Hepatocyte (in vitro differentiated cells): ENCODE measurements at regions not wholly inside any gene's neighbourhood (a gene's known extent, or its start where the extent isn't known, plus 50 kb on each side); places are given as distances from the start of the nearest gene placed in this dataset.

Experiments used
- DNase-seq: peaks from one replicate; pipeline ENCODE4 v3.0.0-alpha.2; 2016; ENCODE audit warnings: low spot score
- H2AFZ ChIP-seq: fragments of 200-600 bp; sonication (generic); 2 replicates; pipeline ENCODE4 v1.6.0; 2016; ENCODE audit warnings: antibody characterized with exemption, mild to moderate bottlenecking
- H3K27ac ChIP-seq: fragments of 200-600 bp; sonication (generic); 2 replicates; pipeline ENCODE4 v1.5.1; 2016; ENCODE audit warnings: mild to moderate bottlenecking
- H3K27me3 ChIP-seq: fragments of 200-600 bp; sonication (generic); 2 replicates; pipeline ENCODE4 v1.6.1; 2016
- H3K36me3 ChIP-seq: fragments of 200-600 bp; sonication (generic); replicated peaks from 2 replicates; pipeline ENCODE4 v1.5.1; 2016; ENCODE audit warnings: low read depth; ENCODE audit not compliant: insufficient read depth
- H3K4me1 ChIP-seq: fragments of 200-600 bp; sonication (generic); 2 replicates; pipeline ENCODE4 v1.5.1; 2016; ENCODE audit warnings: mild to moderate bottlenecking, moderate library complexity; ENCODE audit not compliant: insufficient read depth
- H3K4me2 ChIP-seq: fragments of 200-600 bp; sonication (generic); 2 replicates; pipeline ENCODE4 v1.6.0; 2016
- H3K4me3 ChIP-seq: fragments of 200-600 bp; sonication (generic); 2 replicates; pipeline ENCODE4 v1.5.1; 2016; ENCODE audit warnings: mild to moderate bottlenecking
- H3K79me2 ChIP-seq: fragments of 200-600 bp; sonication (generic); 2 replicates; pipeline ENCODE4 v1.6.0; 2017; ENCODE audit warnings: mild to moderate bottlenecking
- H3K9me2 ChIP-seq: fragments of 200-600 bp; sonication (generic); replicated peaks from 2 replicates; pipeline ENCODE4 v1.6.0; 2017; ENCODE audit warnings: mild to moderate bottlenecking; ENCODE audit not compliant: insufficient read depth
- H3K9me3 ChIP-seq: fragments of 200-600 bp; sonication (generic); 2 replicates; pipeline ENCODE4 v1.5.1; 2016; ENCODE audit warnings: low read depth, mild to moderate bottlenecking
- H4K20me1 ChIP-seq: fragments of 200-600 bp; sonication (generic); 2 replicates; pipeline ENCODE4 v1.6.0; 2016; ENCODE audit warnings: mild to moderate bottlenecking; ENCODE audit not compliant: insufficient read depth, poor library complexity, severe bottlenecking
- EZH2 ChIP-seq: fragments of 200-600 bp; sonication (generic); IDR thresholded peaks from 2 replicates; pipeline ENCODE4 v1.6.1; 2016; ENCODE audit warnings: antibody characterized with exemption, mild to moderate bottlenecking, borderline replicate concordance
- EZH2phosphoT487 ChIP-seq: fragments of 200-600 bp; sonication (generic); IDR thresholded peaks from one replicate; pipeline ENCODE4 v1.6.1; 2018; ENCODE audit warnings: antibody characterized with exemption, mild to moderate bottlenecking, low read depth, moderate library complexity; ENCODE audit not compliant: unreplicated experiment, severe bottlenecking
- WGBS: methylation state at CpG from one replicate; pipeline ENCODE4 v1.1.6; 2016; ENCODE audit warnings: low lambda C conversion rate; ENCODE audit errors: missing lambda C conversion rate; 5-methylcytosine and 5-hydroxymethylcytosine counted together
- TF ChIP-seq, protein P1 (sequence below): fragments of 200-600 bp; sonication (generic); IDR thresholded peaks from 2 replicates; pipeline ENCODE4 v1.5.1; 2016; ENCODE audit warnings: antibody characterized with exemption, mild to moderate bottlenecking; ENCODE audit not compliant: poor library complexity

DNA sequence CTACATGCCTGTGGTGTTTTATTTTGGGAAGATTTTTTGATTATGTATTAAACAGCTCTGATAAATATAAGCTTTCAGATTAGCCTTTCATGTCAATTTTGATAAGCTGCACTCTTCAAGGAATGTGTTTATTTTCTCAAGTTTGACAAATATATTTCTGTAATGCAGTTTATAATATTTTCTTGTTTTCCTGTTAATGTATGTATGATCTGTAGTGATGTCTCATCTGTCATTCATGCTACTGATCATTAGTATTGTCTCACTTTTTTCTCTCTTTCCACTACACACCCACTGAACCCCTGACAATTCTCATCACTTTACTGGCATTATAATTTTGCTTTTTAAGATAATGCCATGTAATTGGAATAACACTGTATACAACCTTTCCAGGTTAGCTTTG lies 100.9 kb downstream of the TMEM18 start:
- Histone ChIP-seq H3K4me1 (no peaks in the 10 kb centered on the region), H3K9me2 (no peaks in the 10 kb centered on the region)

DNA sequence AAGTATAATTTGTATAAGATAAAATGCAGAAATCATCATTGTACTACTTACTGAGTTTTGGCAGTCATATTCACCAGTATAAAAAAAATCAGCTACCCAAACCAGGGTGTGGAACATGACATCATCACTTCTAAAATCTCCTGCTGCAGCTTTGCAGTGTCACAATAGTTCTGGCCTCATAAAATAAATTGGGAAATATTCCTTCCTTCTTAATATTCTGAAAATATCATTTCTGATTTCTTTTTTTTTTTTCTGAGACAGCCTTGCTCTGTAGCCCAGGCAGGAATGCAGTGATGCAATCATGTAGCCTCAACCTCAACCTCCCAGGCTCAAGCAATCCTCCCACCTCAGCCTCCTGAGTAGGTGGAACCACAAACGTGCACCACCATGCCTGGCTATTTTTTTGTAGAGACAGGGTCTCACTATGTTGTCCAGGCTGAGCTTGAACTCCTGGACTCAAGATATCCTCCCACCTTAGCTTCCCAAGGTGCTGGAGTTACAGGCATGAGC lies 101.4 kb downstream of the TMEM18 start:
- TF ChIP-seq, protein P1, sequence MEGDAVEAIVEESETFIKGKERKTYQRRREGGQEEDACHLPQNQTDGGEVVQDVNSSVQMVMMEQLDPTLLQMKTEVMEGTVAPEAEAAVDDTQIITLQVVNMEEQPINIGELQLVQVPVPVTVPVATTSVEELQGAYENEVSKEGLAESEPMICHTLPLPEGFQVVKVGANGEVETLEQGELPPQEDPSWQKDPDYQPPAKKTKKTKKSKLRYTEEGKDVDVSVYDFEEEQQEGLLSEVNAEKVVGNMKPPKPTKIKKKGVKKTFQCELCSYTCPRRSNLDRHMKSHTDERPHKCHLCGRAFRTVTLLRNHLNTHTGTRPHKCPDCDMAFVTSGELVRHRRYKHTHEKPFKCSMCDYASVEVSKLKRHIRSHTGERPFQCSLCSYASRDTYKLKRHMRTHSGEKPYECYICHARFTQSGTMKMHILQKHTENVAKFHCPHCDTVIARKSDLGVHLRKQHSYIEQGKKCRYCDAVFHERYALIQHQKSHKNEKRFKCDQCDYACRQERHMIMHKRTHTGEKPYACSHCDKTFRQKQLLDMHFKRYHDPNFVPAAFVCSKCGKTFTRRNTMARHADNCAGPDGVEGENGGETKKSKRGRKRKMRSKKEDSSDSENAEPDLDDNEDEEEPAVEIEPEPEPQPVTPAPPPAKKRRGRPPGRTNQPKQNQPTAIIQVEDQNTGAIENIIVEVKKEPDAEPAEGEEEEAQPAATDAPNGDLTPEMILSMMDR = no peak
- TF ChIP-seq EZH2 (no peak), EZH2phosphoT487 (no peak)
- H3K9me2 ChIP-seq = no peaks in the 10 kb centered on the region
- H3K4me1 ChIP-seq = no peaks in the 10 kb centered on the region
- H3K27me3 ChIP-seq = no peaks in the 10 kb centered on the region
- no peaks in the 10 kb centered on the region for H3K9me3 ChIP-seq
- no peak overlapping the region for H3K27ac ChIP-seq
- no peak overlapping the region for H3K4me2 ChIP-seq
- no peak overlapping the region for H3K4me3 ChIP-seq
- WGBS = 67% methylated on average over 1 of the region's 1 CpG
- H3K79me2 ChIP-seq = no peaks in the 10 kb centered on the region
- H4K20me1 ChIP-seq = no peaks in the 10 kb centered on the region
- H3K36me3 ChIP-seq = no peaks in the 10 kb centered on the region
- no peak overlapping the region for H2AFZ ChIP-seq
- DNase-seq = no peak

More for the DNA sequence above, 100.9 kb downstream of the TMEM18 start:
- no peak overlapping the region for H3K4me3 ChIP-seq
- no peak overlapping the region for H2AFZ ChIP-seq
- no peaks in the 10 kb centered on the region for H3K79me2 ChIP-seq
- no peaks in the 10 kb centered on the region for H3K9me3 ChIP-seq
- TF ChIP-seq EZH2phosphoT487 (no peak), EZH2 (no peak)
- TF ChIP-seq, protein P1 = no peak
- no peaks in the 10 kb centered on the region for H3K36me3 ChIP-seq
- no peaks in the 10 kb centered on the region for H4K20me1 ChIP-seq
- H3K27ac ChIP-seq = no peak overlapping the region
- no peak for DNase-seq
- no peak overlapping the region for H3K4me2 ChIP-seq
- no peaks in the 10 kb centered on the region for H3K27me3 ChIP-seq

DNA sequence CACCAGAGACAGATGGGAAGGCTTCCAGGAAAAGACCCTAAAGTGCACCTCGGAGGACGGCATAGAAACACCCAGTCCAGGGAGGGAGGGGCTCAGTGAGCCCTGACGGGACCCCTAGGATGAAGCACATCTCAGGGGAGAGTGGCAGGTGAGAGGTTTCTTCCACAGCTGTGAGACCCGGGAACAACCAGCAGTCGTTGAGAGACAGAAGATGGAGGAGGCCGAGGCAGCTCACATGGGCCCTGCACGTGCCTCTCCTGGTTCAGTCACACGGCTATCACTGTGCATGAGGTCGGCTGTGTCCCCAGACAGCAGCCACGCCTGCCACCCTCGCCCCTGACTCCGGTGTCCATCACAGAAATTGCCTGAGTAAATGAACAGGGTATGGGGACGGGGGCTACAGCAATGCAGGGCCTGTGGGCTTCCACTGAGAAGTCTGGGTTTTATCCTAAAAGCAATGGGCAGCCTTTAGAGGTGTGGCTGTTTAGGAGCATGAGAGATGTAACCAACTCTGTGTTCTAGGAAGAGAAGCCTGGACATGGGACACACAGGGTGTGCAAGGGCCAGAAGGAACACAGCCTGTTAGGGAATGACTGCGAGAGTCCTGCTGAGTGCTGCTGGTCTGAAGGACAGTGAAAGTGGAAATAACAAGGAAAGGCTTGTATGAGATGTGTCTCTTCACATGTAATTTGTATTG lies 102.0 kb downstream of the TMEM18 start:
- Histone ChIP-seq H3K9me3 (no peaks in the 10 kb centered on the region), H3K27ac (no peak overlapping the region), H2AFZ (no peak overlapping the region), H3K4me3 (no peak overlapping the region), H3K79me2 (no peaks in the 10 kb centered on the region), H4K20me1 (no peaks in the 10 kb centered on the region), H3K27me3 (no peaks in the 10 kb centered on the region), H3K4me1 (no peaks in the 10 kb centered on the region), H3K9me2 (no peaks in the 10 kb centered on the region), H3K4me2 (no peak overlapping the region), H3K36me3 (no peaks in the 10 kb centered on the region)
- no peak for DNase-seq
- WGBS = 89% methylated on average over 14 of the region's 14 CpGs
- TF ChIP-seq, protein P1 = no peak
- TF ChIP-seq EZH2phosphoT487 = no peak
- TF ChIP-seq EZH2 = no peak
